NCI-H524 (cell line): ENCODE measurements at regions not wholly inside any gene's neighbourhood (a gene's known extent, or its start where the extent isn't known, plus 50 kb on each side); places are given as distances from the start of the nearest gene placed in this dataset.
A peak's percentile ranks its signal among the peaks of the same experiment; 100 is the strongest.
"Not testable (repeated sequence)": the region's sequence is repeated elsewhere in the genome, so short reads cannot be mapped to it uniquely, and the experiment has no call there.

Source experiments
- DNase-seq, 2 experiments: peaks; one replicate each; lab custom pipeline; 2025; lab: John Stamatoyannopoulos, UW

DNA sequence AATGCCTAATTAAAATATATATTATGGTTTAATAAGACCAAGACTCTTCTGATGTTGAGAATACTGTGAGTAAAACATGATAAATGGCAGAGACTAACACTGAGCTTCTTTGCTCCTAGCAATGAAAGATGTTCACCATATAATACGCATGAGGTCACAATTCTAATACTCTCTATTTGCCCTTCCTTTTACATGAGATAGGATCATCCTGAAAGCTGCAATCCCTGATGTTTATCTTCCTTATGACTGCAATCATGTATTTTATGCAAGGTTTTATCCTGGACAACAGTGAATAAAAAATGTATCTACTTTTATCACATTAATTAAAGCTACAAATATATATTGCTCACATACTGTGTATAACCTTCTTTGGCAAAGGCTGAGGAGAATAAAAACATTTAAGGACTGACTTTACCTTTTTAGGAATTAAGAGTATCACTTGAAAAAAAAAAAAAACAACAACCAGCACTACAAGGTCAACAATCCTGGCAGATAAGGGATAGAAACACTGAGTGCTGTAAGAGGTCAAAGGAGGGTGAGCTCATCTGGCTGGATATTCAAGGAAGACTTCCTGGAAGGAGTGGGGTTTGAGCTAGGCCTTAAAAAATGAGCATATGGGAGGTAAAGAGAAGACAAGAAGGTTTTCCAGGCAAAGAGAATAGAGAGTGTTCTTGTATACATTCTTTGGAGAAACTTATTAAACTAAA lies 99.9 kb downstream of the AREG start:
- DNase-seq, result no peak

DNA sequence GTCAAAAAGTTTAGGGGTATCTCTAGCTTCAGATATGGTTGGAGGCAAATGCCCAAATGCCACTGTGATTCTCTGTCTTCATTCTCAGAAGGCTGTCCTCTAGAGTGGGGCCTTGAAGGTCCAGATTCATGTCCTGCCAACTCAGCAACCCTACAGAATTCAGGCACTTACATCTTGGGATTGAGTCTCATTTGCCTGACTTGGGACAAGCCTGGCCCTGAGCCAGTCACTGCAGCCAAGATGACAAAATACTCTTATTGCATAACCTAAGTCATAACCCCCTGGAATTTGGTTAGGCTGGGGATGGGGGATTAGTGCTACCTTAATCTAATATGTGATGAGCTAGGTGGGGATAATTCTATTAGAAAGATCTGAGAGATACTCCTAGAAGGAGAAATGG lies 100.5 kb downstream of the AREG start:
- no peak for DNase-seq

DNA sequence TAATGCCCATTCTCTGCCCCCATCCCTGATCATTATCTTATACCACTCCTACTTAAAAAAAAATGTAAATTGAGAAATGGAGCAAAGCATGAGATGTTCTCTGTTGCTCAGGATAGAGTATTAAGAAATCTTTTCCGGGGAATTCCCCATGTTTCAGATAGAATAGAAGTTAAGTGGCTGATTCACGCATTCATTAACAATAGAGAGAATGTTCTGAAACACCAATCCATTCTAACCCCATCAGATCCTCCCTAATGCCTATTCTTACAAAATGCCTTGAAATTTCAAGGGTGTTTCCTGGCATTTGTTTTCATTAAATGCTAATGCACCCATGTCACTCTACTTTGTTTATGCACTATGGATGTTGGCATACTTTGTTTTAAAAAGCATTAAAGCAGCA lies 101.1 kb downstream of the AREG start:
- no peak for DNase-seq

DNA sequence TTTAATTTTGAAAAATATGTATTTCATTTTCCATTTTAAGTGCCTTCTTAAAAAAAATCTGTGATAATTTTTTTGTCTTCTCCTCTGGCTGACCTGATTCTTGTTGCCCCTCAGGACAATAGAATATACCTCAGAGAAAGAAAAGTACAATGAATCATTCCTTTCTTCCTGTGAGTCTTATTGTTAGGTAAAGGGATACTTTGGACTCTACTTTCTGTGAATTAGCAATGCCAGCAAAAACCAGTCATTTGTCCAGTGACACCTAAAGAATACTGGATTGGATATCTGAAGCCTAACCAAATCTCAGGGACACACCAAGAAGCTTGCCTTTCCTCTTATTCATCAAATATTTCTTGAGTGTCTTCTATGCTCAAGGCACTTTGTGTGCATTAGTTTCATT lies 102.1 kb downstream of the AREG start:
- no peak for DNase-seq

DNA sequence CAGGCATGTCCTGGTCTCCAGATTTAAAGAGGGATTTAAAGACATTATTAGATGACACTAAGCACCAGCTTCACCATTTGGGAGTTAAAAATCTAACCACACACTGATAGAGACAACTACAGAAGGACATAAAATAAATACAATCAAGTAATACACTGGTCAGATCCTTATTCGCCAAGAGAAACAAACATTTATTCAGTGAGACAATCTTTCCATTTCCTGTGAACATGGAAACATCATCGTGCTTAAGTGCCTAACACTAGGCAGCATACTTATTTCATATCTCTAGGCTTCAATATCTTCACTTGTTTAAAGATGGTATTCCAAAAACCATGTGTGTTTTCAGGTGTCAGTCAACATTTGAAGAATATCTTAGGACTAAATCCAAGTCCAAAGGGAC lies 103.6 kb downstream of the AREG start:
- no peak for DNase-seq

DNA sequence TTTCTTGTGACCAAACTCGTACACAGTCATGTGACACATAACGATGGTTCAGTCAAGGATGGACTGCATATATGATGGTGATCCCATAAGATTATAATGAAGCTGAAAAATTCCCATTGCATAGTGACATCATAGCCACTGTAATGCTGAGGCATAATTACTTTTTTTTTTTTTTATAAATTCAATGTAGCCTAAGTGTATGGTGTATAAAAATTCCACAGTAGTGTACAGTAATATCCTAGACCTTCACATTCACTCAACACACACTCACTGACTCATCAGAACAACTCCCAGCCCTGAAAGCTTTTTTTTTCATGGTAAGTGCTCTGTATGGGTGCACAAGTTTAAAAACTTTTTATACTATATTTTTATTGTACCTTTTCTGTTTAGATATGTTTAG lies 105.0 kb downstream of the AREG start:
- no peak for DNase-seq

DNA sequence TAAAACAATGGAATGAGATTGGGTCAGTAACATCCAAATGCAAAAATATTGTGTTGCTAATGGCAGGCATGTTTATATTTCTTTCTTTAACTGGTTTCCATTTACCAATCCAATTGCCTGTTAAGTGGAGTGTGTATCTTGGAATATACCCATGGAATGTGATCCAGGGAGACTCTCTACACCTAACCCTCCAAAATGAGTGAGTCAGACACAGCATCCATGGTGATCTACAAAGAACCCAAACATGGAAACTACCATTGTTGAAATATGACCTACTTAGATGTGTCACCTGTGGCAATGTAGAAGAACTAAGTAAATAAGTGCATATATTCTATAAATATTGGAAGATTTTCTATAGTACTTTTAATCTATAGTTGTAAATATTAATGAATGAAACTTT lies 110.3 kb downstream of the AREG start:
- no peak for DNase-seq

DNA sequence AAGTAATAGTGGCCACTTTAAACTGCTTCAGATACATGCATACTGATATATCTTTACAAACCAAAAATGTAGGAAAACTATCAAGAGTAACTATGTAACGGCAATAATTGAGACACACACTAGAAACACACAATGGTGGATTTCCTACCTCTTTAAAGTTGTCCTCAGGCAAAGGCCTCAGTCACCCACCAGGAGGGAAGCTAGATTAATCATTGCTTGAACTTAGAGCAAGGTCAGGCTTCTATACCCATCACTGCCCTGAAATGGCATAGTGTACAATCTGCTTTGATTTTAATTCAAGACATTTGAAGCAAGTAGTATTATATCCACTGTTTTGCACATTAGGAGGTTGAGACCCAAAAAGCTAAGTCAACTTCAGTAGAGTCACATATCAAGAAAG lies 110.9 kb downstream of the AREG start:
- no peak for DNase-seq

DNA sequence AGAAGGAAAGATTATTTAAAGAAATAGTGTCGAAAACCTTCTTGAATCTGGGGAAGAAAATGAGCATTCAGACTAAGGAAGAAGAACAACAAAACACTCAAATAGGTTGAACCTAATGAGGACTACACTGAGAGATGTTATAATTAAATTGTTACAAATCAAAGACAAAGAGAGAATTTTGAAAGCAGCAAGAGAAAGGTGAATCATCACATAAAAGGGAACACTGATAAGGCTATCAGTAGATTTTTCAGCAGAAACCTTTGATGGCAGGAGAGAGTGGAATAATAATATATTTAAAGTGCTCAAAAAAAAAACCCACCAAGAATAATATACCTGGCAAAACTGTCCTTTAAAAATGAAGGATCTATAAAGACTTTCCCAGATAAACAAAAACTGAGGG lies 114.9 kb downstream of the AREG start:
- no peak for DNase-seq

DNA sequence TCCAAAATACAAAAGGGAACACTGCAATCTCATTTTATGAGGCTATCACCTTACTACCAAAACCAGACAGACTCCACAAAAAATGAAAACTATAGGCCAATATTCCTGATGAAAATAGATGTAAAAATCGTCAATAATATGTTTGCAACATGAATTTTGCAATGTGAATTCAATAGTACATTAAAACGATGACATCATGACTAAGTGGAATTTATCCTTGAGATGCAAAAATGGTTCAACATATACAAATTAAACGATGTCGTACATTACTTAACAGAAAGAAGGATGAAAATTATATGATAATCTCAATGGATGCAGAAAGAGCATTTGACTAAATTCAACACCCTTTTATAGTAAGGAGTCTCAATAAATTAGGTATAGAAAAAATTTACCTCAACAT lies 123.0 kb downstream of the AREG start:
- DNase-seq, result no peak

DNA sequence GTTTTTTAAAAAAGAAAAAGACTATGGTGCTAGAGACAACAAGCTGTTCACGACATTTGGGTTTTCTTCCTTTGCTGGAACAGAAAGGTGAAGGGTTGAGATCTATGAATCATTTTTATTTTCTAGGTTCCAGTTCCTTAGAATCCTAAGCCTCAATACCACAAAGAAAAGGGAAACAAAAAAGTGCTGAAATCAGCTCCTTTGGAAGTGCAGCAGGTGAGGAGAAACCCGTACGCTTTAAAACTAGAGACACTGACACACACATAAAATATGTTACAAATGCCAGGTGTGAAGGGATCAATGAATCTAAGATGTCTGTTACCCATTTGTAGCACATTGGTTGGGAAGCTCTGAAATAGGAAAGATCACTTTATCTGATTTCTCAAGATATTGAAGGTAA lies 125.2 kb downstream of the AREG start:
- DNase-seq, result no peak

DNA sequence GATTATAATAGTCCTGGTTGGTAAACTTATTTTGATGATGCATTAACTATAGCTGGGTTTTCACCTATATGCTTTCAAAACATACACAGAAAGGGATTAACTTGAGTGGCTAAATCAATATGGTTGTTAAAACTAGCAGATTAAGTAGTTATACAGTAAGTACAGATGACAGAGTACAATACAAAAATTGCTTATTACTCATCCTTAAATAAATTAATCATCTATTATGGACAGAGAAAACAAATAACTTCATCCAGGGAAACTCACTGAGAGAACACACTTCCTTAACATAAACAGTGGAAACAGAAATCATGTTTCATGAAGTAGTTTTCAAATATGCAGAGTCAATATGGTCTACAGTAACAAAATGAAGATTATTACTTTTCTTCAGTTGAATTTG lies 133.4 kb downstream of the AREG start:
- DNase-seq, result peak in 1 of 2 experiments; percentile 1

DNA sequence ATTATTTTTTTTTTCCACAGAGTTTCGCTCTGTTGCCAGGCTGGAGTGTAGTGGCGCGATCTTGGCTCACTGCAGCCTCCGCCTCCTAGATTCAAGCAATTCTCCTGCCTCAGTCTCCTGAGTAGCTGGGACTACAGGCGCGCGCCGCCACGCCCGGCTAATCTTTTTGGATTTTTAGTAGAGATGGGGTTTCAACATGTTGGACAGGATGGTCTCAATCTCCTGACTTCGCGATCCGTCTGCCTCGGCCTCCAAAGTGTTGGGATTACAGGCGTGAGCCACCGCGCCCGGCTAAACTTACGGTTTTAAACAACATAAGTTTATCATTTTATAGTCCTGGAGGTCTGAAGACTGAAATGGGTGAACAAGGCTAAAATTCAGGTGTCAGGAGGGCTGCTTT lies 133.9 kb downstream of the AREG start:
- not testable (repeated sequence) for DNase-seq

DNA sequence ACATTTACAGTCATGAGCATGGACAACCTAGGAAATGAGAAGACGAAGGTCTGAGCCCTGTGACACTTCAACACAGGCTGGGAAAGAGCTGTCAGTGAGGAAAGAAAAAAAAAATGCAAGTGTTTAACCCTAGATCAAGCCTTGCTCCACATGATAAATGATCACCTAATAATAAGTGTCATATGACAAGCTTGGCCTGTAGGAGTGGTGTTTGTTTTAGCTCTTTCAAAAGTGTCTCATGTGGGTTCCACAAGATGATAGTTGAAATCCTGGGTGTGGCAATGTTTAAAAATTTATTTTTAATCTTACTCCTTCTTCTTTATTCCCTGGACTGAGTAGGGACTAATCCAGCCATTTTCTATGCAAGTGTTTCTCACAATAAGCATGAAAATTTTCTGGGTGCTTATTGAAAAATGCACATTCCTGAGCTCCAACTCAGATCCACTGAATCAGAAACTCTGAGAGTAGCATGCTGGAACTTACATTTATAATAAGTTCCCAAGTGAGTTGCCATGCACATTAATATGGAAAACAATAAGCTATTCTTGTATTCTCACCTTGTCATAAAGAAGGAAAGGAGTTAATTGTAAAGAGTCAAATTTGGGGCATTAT lies 138.3 kb downstream of the AREG start:
- no peak for DNase-seq

DNA sequence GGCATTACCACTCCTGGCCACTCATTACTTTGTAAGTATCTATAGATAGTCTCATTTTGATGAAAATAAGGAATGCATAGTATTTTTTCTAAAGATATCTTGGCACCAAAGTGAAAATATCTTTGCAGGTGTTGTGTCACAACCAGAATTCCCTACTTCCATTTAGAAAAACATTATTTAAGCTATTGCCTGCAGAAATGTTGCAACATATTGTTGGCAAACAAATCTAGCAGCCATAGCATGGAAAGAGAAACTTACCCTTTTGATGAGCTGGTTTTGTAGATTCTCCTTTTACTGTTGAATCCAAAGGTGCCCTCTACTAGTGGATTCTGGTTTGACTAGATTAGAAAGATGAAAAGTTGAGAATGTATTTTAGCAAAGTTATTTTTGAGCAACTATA lies 138.8 kb downstream of the AREG start:
- DNase-seq, result no peak

DNA sequence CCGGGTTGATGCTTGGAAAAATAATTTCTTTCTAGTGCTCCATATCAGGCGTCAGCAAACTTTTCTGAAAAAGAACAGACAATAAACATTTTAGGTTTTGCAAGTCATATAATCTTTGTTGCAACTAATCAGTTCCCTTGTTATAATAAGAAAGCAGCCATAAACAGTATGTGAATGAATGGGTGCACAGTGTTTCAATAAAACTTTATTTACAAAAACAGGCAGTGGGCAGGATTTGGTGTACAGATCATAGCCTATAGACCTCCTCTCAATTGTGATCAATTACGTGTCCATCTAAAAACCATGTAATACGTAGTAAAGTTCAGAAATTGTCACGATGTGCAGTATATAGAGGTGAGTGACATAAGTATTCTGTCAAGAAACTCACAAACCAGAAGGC lies 143.4 kb downstream of the AREG start:
- DNase-seq, result no peak

DNA sequence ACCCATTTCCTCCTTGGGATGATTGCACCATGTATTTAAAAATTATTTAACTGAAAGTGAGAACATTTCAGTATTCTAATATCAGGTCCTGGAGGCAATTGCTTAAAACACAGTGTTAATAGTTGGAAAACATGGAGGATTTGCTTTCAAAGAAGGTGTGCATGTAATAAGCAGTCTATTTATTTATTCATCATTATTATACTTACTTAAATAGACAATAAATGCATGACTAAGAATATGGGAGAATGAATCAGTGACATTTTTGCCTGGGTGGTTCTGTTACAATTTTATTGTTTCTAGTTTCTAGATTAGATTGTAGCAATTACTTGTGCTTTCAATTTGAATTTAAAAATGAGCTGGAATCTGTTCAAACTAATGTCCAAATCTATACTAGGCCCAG lies 145.5 kb downstream of the AREG start:
- no peak for DNase-seq

DNA sequence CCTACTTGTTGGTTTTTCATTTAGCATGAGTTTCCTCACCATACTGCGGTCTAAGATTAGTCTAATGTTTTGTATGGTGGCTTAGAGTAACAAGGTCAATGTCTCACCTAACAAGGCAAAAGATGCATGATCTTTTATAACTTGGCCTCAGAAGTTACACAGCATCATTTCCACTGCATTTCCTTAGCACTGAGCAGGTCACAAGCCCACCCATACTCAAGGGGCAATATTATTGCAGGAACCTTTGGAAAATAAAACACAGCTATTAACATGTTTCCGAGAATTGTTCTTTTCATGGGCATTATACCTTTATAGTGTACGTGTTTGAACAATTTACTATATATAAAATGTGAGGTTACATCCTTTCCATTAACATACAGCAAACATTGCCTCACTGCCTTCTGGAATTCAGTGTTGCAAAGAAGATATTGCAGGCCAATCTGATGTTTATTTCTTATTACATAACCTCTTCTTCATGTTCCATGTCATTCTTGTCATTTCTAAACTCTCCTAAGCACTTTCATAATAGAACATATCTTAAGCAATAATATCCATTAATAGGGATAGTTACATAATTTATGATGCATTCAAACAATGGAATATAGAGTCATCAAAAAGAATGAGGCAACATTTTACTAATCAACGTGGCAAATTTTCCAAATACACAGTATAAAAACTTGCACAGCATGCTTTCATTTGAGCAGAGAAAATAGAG lies 153.8 kb downstream of the AREG start:
- no peak for DNase-seq

DNA sequence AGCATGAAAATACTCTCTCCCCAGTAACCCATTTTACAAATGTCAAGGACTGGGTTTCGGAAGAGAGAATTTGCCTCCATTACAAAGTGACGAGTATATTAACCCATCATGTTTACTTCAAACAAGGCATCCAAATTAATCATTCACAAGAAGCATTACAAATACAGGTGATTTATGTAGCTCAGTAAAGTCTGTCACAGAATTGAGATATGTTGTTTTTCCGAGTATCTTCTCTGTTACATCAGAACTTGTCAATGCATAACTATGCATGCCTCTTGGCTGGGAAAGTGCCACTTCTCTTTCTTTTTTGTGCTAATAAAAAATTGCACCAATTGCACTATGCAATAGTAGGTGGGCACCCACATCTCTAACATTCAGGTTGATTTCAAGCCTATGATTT lies 158.2 kb downstream of the AREG start:
- no peak for DNase-seq

DNA sequence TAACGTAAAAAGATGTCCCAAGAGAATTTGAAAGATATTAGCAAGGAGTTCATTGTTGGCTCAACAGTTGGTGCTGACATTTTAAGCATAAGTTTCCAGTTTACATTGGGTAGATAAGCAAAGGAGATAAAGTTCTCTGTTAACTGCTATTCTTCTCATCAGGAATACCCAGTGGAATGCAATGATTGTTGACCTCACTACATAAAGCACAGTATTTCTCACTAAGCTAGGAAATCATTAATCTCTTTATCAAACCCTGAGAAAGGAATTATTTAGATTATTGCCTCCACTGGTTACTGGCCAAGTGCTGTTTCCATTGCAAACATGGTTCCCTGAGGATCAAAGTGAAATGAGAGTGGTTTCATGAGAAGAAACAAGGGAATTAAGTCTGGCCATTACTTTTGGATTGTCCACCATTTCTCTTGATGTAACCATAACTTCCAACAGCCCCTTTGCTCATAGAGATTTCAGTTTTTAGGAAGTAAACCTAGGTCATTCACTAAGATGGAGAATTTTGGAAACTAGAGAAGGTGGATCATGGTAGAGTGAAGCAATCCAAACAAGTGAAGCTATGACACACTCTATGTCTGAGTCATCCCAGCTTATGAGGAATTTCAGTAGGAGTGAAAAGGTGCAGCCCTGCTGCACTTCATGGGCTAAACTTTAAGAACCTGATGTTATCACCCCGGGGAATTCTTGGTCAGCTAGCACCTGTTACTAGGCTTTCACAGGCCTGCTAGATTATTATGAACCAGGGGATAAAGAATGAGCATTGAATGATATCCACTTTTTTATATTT lies 163.4 kb downstream of the AREG start:
- DNase-seq, result no peak

DNA sequence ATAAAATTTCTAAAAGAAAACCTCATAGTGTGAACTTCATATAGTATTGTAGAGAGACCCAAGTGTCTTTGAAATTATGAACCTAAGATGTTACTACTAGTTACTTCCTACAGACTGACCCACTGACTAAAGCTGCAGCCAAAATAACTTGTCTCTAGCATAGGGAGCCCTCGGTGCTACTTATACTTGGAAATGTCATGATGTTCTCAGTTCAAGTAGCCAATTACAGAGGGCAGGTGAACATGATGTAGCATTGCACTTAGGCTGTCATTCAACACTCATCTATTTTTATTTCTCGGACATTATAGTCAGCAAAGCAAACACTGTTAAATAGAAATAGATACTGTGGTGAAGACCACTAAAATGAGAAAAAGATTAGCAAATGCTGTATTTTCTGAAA lies 165.6 kb downstream of the AREG start:
- no peak for DNase-seq

DNA sequence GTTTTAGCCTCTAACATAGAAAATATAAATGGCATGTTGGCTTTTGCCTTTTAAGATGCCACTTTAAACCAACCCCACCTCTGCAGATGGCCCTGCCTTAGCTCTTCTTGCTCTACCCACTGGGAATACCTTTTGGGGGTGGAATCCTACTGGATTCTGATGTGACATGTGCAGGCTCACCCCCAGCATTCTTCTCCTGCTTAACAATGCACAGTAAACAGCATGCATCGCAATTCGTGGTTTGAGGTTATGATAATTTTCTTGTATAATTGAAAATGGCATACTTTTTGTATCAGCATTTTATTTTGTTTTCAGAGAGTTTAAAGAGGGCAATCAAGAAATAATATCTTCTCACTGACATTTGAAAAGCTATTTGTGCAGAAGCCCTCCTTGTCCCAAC lies 167.9 kb downstream of the AREG start:
- no peak for DNase-seq

DNA sequence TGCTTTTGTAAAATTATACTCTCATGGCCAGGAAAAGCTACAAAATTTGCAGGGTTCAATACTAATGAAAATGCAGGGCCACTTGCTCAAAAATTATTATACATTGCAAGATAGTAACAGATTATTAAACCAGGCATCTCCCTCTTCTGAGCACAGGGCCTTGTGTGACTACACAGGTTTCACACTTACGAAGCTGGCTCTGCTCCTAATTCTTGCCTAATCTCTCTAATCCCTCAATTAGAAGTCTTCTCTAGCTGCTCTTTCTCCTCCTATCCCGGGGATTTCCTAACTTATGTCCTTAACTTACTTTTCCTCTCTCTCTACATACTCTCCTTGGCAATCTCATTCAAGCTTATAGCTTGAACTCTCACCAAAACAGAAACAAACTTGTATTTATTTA lies 168.3 kb downstream of the AREG start:
- peak; percentile 7 to 21 for DNase-seq
